Activated naive CD8-positive, alpha-beta T cell treated with anti-CD3 and anti-CD28 coated beads, Interleukin-2, amount 50 U/mL, for 24 hours (primary cell): ENCODE measurements at regions not wholly inside any gene's neighbourhood (a gene's known extent, or its start where the extent isn't known, plus 50 kb on each side); places are given as distances from the start of the nearest gene placed in this dataset.

Experiments used
- ATAC-seq: fragments of 150-1000 bp; cut with Tn5 transposase; one replicate; pipeline ENCODE4 v1.10.0; 2021
- DNase-seq: peaks from one replicate; pipeline ENCODE4 v3.0.0; 2021
- H3K27ac Mint-ChIP-seq: one replicate; pipeline ENCODE4 v1.8.0; 2021; ENCODE audit warnings: mild to moderate bottlenecking, mixed read lengths
- H3K27me3 Mint-ChIP-seq: one replicate; pipeline ENCODE4 v1.8.0; 2021; ENCODE audit warnings: mixed read lengths
- H3K36me3 Mint-ChIP-seq: one replicate; pipeline ENCODE4 v1.8.0; 2021; ENCODE audit warnings: low read depth, mixed read lengths
- H3K4me1 Mint-ChIP-seq: one replicate; pipeline ENCODE4 v1.8.0; 2021; ENCODE audit warnings: mixed read lengths
- H3K4me3 Mint-ChIP-seq: one replicate; pipeline ENCODE4 v1.8.0; 2021; ENCODE audit warnings: mild to moderate bottlenecking, moderate library complexity, mixed read lengths
- H3K9me3 Mint-ChIP-seq: one replicate; pipeline ENCODE4 v1.8.0; 2021; ENCODE audit warnings: mixed read lengths

GRCh38 chr2:3125761-3126130, 251.9 kb downstream of the EIPR1 start:
- Mint-ChIP-seq H3K9me3 (no peaks in the 10 kb centered on the region), H3K4me3 (no peak overlapping the region), H3K36me3 (no peaks in the 10 kb centered on the region), H3K27ac (no peak overlapping the region), H3K27me3 (peaks cover 4% of the 10 kb centered on the region), H3K4me1 (peaks cover 4% of the 10 kb centered on the region)
- no peak for ATAC-seq
- DNase-seq = no peak

GRCh38 chr2:3125001-3125760, 252.4 kb downstream of the EIPR1 start:
- peaks cover under 1% of the 10 kb centered on the region for H3K9me3 Mint-ChIP-seq
- no peak overlapping the region for H3K27ac Mint-ChIP-seq
- no peaks in the 10 kb centered on the region for H3K36me3 Mint-ChIP-seq
- ATAC-seq (no peak), DNase-seq (no peak)
- H3K27me3 Mint-ChIP-seq = no peaks in the 10 kb centered on the region
- H3K4me3 Mint-ChIP-seq = no peak overlapping the region
- peaks cover 4% of the 10 kb centered on the region for H3K4me1 Mint-ChIP-seq

- Mint-ChIP-seq H3K27ac (no peak overlapping the region), H3K4me1 (peaks cover 4% of the 10 kb centered on the region), H3K4me3 (no peak overlapping the region), H3K36me3 (no peaks in the 10 kb centered on the region), H3K9me3 (peaks cover 4% of the 10 kb centered on the region), H3K27me3 (no peaks in the 10 kb centered on the region)
- DNase-seq (no peak), ATAC-seq (no peak)
Measured at GRCh38 chr2:3122525-3122924, 255.1 kb downstream of the EIPR1 start.

- DNase-seq (no peak), ATAC-seq (no peak)
- no peaks in the 10 kb centered on the region for H3K4me1 Mint-ChIP-seq
- H3K9me3 Mint-ChIP-seq = peaks cover 4% of the 10 kb centered on the region
- no peak overlapping the region for H3K27ac Mint-ChIP-seq
- no peak overlapping the region for H3K4me3 Mint-ChIP-seq
- H3K36me3 Mint-ChIP-seq = no peaks in the 10 kb centered on the region
- no peaks in the 10 kb centered on the region for H3K27me3 Mint-ChIP-seq
Measured at GRCh38 chr2:3121601-3122000, 256.0 kb downstream of the EIPR1 start.

- H3K36me3 Mint-ChIP-seq = no peaks in the 10 kb centered on the region
- no peak for DNase-seq
Measured at GRCh38 chr2:3117650-3118216, 259.9 kb downstream of the EIPR1 start.

GRCh38 chr2:3116371-3116770, 261.2 kb downstream of the EIPR1 start:
- DNase-seq (no peak), ATAC-seq (no peak)
- no peak overlapping the region for H3K27ac Mint-ChIP-seq
- peaks cover 4% of the 10 kb centered on the region for H3K9me3 Mint-ChIP-seq
- no peak overlapping the region for H3K4me3 Mint-ChIP-seq
- no peaks in the 10 kb centered on the region for H3K4me1 Mint-ChIP-seq
- no peaks in the 10 kb centered on the region for H3K36me3 Mint-ChIP-seq
- H3K27me3 Mint-ChIP-seq = no peaks in the 10 kb centered on the region

More at GRCh38 chr2:3117650-3118216, 259.9 kb downstream of the EIPR1 start:
- H3K27me3 Mint-ChIP-seq = no peaks in the 10 kb centered on the region
- H3K4me3 Mint-ChIP-seq = no peak overlapping the region
- no peak for ATAC-seq
- no peak overlapping the region for H3K27ac Mint-ChIP-seq
- H3K9me3 Mint-ChIP-seq = peaks cover 4% of the 10 kb centered on the region
- no peaks in the 10 kb centered on the region for H3K4me1 Mint-ChIP-seq

GRCh38 chr2:3115301-3116042, 262.1 kb downstream of the EIPR1 start:
- peak; percentile 28 for ATAC-seq
- no peaks in the 10 kb centered on the region for H3K27me3 Mint-ChIP-seq
- no peak for DNase-seq
- H3K36me3 Mint-ChIP-seq = no peaks in the 10 kb centered on the region
- H3K4me1 Mint-ChIP-seq = no peaks in the 10 kb centered on the region
- H3K27ac Mint-ChIP-seq = no peak overlapping the region
- H3K9me3 Mint-ChIP-seq = peaks cover 4% of the 10 kb centered on the region
- no peak overlapping the region for H3K4me3 Mint-ChIP-seq

GRCh38 chr2:3114406-3115185, 263.0 kb downstream of the EIPR1 start:
- H3K27ac Mint-ChIP-seq = no peak overlapping the region
- no peak for ATAC-seq
- H3K4me1 Mint-ChIP-seq = no peaks in the 10 kb centered on the region
- H3K9me3 Mint-ChIP-seq = no peaks in the 10 kb centered on the region
- DNase-seq = no peak
- H3K36me3 Mint-ChIP-seq = no peaks in the 10 kb centered on the region
- H3K4me3 Mint-ChIP-seq = no peak overlapping the region
- no peaks in the 10 kb centered on the region for H3K27me3 Mint-ChIP-seq

GRCh38 chr2:3113769-3114168, 263.8 kb downstream of the EIPR1 start:
- H3K36me3 Mint-ChIP-seq = no peaks in the 10 kb centered on the region
- no peak overlapping the region for H3K27ac Mint-ChIP-seq
- no peak for DNase-seq
- no peaks in the 10 kb centered on the region for H3K27me3 Mint-ChIP-seq
- ATAC-seq = no peak
- H3K4me1 Mint-ChIP-seq = no peaks in the 10 kb centered on the region
- H3K9me3 Mint-ChIP-seq = no peaks in the 10 kb centered on the region
- H3K4me3 Mint-ChIP-seq = no peak overlapping the region

- H3K9me3 Mint-ChIP-seq = no peaks in the 10 kb centered on the region
- no peak for DNase-seq
- H3K4me1 Mint-ChIP-seq = no peaks in the 10 kb centered on the region
- H3K4me3 Mint-ChIP-seq = no peak overlapping the region
- H3K27me3 Mint-ChIP-seq = no peaks in the 10 kb centered on the region
- no peak for ATAC-seq
- no peak overlapping the region for H3K27ac Mint-ChIP-seq
- no peaks in the 10 kb centered on the region for H3K36me3 Mint-ChIP-seq
Measured at GRCh38 chr2:3113122-3113521, 264.5 kb downstream of the EIPR1 start.

GRCh38 chr2:3112553-3112952, 265.1 kb downstream of the EIPR1 start:
- no peak overlapping the region for H3K4me3 Mint-ChIP-seq
- no peaks in the 10 kb centered on the region for H3K36me3 Mint-ChIP-seq
- H3K4me1 Mint-ChIP-seq = no peaks in the 10 kb centered on the region
- H3K27me3 Mint-ChIP-seq = no peaks in the 10 kb centered on the region
- H3K9me3 Mint-ChIP-seq = no peaks in the 10 kb centered on the region
- DNase-seq (no peak), ATAC-seq (no peak)
- no peak overlapping the region for H3K27ac Mint-ChIP-seq

- Mint-ChIP-seq H3K4me1 (no peaks in the 10 kb centered on the region), H3K9me3 (no peaks in the 10 kb centered on the region), H3K36me3 (no peaks in the 10 kb centered on the region), H3K4me3 (no peak overlapping the region), H3K27ac (no peak overlapping the region), H3K27me3 (no peaks in the 10 kb centered on the region)
- no peak for ATAC-seq
- no peak for DNase-seq
Measured at GRCh38 chr2:3112131-3112530, 265.5 kb downstream of the EIPR1 start.

GRCh38 chr2:3110994-3111666, 266.5 kb downstream of the EIPR1 start:
- H3K4me3 Mint-ChIP-seq = no peak overlapping the region
- no peaks in the 10 kb centered on the region for H3K4me1 Mint-ChIP-seq
- H3K27ac Mint-ChIP-seq = no peak overlapping the region
- H3K9me3 Mint-ChIP-seq = no peaks in the 10 kb centered on the region
- no peaks in the 10 kb centered on the region for H3K27me3 Mint-ChIP-seq
- ATAC-seq (no peak), DNase-seq (no peak)
- no peaks in the 10 kb centered on the region for H3K36me3 Mint-ChIP-seq

GRCh38 chr2:3110555-3110954, 267.1 kb downstream of the EIPR1 start:
- H3K9me3 Mint-ChIP-seq = no peaks in the 10 kb centered on the region
- H3K4me1 Mint-ChIP-seq = no peaks in the 10 kb centered on the region
- no peaks in the 10 kb centered on the region for H3K36me3 Mint-ChIP-seq
- no peak for ATAC-seq
- H3K27ac Mint-ChIP-seq = no peak overlapping the region
- DNase-seq = no peak
- no peak overlapping the region for H3K4me3 Mint-ChIP-seq
- no peaks in the 10 kb centered on the region for H3K27me3 Mint-ChIP-seq
